T-helper 2 cell treated with Interferon-gamma antibody and Interleukin-4, amounts not matched to agents 5 μg/mL and 100 μg/mL, for 36 hours (primary cell): ENCODE measurements at regions not wholly inside any gene's neighbourhood (a gene's known extent, or its start where the extent isn't known, plus 50 kb on each side); places are given as distances from the start of the nearest gene placed in this dataset.

Source experiments
- DNase-seq: peaks from one replicate; pipeline ENCODE4 v3.0.0; 2021; ENCODE audit warnings: low spot score
- H3K27ac Mint-ChIP-seq: one replicate; pipeline ENCODE4 v1.8.0; 2021; ENCODE audit warnings: mild to moderate bottlenecking, mixed read lengths
- H3K27me3 Mint-ChIP-seq: one replicate; pipeline ENCODE4 v1.8.0; 2021; ENCODE audit warnings: low read depth, mixed read lengths
- H3K36me3 Mint-ChIP-seq: one replicate; pipeline ENCODE4 v1.8.0; 2021; ENCODE audit warnings: low read depth, mixed read lengths
- H3K4me1 Mint-ChIP-seq: one replicate; pipeline ENCODE4 v1.8.0; 2021; ENCODE audit warnings: low read depth, mixed read lengths
- H3K4me3 Mint-ChIP-seq: one replicate; pipeline ENCODE4 v1.8.0; 2022; ENCODE audit warnings: mild to moderate bottlenecking, moderate library complexity, mixed read lengths
- H3K9me3 Mint-ChIP-seq: one replicate; pipeline ENCODE4 v1.8.0; 2021; ENCODE audit warnings: mixed read lengths

DNA sequence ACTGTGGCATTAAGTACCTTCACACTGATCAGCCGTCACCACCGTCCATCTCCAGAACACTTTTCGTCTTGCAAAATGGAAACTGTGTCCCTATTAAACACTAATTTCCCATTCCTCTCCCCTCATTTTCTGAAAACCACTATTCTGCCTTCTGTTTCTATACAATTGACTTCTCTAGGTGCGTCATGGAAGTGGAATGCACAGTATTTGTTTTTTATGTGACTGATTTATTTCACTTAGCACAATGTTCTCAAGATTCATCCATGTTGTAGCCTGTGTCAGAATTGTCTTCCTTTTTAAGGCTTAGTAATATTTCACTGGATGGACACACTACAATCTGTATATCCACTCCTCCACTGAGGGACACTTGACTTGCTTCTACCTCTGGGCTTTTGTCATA, 53.8 kb upstream of the PDE10A start:
- no peak overlapping the region for H3K4me3 Mint-ChIP-seq
- no peak for DNase-seq
- no peaks in the 10 kb centered on the region for H3K4me1 Mint-ChIP-seq
- H3K27me3 Mint-ChIP-seq: peaks cover 12% of the 10 kb centered on the region
- no peaks in the 10 kb centered on the region for H3K36me3 Mint-ChIP-seq
- H3K27ac Mint-ChIP-seq: no peak overlapping the region
- no peaks in the 10 kb centered on the region for H3K9me3 Mint-ChIP-seq

- no peak for DNase-seq
- H3K36me3 Mint-ChIP-seq: no peaks in the 10 kb centered on the region
These were observed 52.4 kb upstream of the PDE10A start for GRCh38 chr6:165715428-165715827.

DNA sequence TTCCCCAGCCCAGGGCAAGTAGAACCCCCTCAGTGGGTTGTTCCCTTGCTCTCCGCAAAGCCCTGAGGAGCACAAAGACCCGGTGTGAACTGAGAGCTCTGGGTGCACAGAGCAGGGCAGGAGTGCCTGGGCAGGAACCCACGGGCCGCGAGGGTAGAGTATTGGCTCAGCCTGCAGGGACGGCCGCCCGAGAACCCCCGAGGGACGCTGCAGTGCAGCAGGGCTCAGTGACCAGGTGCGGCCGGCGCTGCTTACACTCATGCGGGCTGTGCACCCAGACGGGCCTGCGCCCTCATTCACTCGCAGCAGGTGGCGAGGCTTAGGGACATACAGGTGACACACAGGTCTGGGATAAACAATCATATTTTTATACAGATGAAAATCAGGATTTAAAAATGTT, 51.9 kb upstream of the PDE10A start:
- H3K4me3 Mint-ChIP-seq: no peak overlapping the region
- DNase-seq: no peak
- H3K36me3 Mint-ChIP-seq: no peaks in the 10 kb centered on the region
- H3K4me1 Mint-ChIP-seq: no peaks in the 10 kb centered on the region
- H3K27me3 Mint-ChIP-seq: peaks cover 11% of the 10 kb centered on the region
- no peaks in the 10 kb centered on the region for H3K9me3 Mint-ChIP-seq
- no peak overlapping the region for H3K27ac Mint-ChIP-seq

More at GRCh38 chr6:165715428-165715827, 52.4 kb upstream of the PDE10A start:
- Mint-ChIP-seq H3K27me3 (peaks cover 12% of the 10 kb centered on the region), H3K27ac (no peak overlapping the region), H3K4me3 (no peak overlapping the region), H3K9me3 (no peaks in the 10 kb centered on the region), H3K4me1 (no peaks in the 10 kb centered on the region)

DNA sequence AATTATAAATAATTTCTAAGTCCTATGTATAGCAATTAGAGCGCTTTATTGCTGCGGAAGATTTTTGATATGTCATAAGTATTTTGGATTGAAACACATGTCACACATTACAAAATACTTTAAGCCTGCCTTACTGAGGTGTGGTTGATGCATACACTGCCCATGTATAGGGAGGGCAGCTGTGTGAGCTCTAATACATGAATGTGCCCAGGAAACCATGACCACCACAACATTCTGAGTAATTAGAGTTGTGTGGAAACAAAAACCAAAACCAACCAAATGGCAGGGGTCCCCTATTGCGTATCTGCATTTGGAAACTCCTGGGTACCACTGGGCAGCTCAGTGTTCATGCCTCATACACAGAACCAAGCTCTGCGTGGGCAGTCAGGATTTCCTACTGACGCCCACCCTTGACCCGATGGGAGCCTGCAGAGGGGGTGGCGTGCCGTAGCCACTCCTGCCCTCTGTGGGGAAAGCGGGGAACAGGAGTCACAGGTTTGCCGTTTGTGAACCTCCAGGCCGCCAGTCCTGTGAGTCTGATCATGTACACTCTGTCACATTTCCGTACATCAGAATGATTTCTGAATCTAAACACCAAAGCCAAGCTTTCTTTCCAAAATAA, 50.9 kb upstream of the PDE10A start:
- DNase-seq: no peak
- Mint-ChIP-seq H3K4me3 (no peak overlapping the region), H3K36me3 (no peaks in the 10 kb centered on the region), H3K27me3 (peaks cover 6% of the 10 kb centered on the region), H3K27ac (no peak overlapping the region), H3K4me1 (no peaks in the 10 kb centered on the region), H3K9me3 (no peaks in the 10 kb centered on the region)
